ENCODE measurements at regions not wholly inside any gene's neighbourhood (a gene's known extent, or its start where the extent isn't known, plus 50 kb on each side); places are given as distances from the start of the nearest gene placed in this dataset.

DNA sequence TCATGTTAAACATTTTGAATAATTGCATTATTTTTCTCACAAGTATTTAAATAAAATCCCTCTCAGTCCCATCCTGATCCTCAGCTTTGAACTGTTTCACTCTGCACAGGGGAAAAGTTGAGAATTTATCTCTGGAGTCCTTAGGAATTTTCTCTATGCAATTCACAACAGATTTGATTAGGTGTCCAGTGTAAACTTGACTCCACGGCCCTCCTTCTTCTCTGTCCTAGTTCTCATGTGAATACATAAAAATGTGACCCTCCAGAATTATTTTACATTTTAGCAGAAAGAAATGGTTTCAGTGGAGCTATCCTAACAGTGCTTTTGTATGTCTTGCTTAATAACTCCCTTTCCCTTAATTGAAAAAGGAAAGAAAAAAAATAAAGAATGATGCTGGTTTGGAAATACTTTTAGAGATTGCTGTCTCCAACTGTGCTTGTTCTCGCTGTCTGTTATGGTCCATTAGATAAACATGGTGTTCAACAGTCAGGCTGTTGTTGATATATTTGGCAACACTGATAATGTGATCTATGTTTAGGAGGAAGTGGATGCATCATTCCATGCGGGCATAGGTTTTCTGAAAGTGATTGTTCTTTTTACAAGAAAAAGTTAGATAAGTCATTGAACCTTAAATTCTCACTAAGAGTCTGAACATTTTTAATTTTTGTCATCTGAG, 599.4 kb upstream of the CITED2 start (continued):
- TF ChIP-seq, protein P1, sequence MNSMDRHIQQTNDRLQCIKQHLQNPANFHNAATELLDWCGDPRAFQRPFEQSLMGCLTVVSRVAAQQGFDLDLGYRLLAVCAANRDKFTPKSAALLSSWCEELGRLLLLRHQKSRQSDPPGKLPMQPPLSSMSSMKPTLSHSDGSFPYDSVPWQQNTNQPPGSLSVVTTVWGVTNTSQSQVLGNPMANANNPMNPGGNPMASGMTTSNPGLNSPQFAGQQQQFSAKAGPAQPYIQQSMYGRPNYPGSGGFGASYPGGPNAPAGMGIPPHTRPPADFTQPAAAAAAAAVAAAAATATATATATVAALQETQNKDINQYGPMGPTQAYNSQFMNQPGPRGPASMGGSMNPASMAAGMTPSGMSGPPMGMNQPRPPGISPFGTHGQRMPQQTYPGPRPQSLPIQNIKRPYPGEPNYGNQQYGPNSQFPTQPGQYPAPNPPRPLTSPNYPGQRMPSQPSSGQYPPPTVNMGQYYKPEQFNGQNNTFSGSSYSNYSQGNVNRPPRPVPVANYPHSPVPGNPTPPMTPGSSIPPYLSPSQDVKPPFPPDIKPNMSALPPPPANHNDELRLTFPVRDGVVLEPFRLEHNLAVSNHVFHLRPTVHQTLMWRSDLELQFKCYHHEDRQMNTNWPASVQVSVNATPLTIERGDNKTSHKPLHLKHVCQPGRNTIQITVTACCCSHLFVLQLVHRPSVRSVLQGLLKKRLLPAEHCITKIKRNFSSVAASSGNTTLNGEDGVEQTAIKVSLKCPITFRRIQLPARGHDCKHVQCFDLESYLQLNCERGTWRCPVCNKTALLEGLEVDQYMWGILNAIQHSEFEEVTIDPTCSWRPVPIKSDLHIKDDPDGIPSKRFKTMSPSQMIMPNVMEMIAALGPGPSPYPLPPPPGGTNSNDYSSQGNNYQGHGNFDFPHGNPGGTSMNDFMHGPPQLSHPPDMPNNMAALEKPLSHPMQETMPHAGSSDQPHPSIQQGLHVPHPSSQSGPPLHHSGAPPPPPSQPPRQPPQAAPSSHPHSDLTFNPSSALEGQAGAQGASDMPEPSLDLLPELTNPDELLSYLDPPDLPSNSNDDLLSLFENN (IDR thresholded peaks at IDR 0.05; ENCODE audit: low read depth in 2 of 2, low read length in 2 of 2): 0 out of 4 replicates have a peak, but pooled peaks of 1 of the 2 experiments have one; percentile 11
- TF ChIP-seq, protein P2, sequence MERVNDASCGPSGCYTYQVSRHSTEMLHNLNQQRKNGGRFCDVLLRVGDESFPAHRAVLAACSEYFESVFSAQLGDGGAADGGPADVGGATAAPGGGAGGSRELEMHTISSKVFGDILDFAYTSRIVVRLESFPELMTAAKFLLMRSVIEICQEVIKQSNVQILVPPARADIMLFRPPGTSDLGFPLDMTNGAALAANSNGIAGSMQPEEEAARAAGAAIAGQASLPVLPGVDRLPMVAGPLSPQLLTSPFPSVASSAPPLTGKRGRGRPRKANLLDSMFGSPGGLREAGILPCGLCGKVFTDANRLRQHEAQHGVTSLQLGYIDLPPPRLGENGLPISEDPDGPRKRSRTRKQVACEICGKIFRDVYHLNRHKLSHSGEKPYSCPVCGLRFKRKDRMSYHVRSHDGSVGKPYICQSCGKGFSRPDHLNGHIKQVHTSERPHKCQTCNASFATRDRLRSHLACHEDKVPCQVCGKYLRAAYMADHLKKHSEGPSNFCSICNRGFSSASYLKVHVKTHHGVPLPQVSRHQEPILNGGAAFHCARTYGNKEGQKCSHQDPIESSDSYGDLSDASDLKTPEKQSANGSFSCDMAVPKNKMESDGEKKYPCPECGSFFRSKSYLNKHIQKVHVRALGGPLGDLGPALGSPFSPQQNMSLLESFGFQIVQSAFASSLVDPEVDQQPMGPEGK (CRISPR knock-in tag; IDR thresholded peaks at IDR 0.05; ENCODE audit: borderline replicate concordance): no peak
- TF ChIP-seq ZBTB1 (CRISPR knock-in tag; IDR thresholded peaks at IDR 0.05; ENCODE audit: borderline replicate concordance, low read depth) (no peak), HNRNPLL (IDR thresholded peaks at IDR 0.05; ENCODE audit: low read depth, low read length, poor library complexity, severe bottlenecking) (no peak), ZNF699 (CRISPR knock-in tag; IDR thresholded peaks at IDR 0.05; ENCODE audit: insufficient replicate concordance) (no peak), SUPT5H (IDR thresholded peaks at IDR 0.05) (no peak), FOXM1 (IDR thresholded peaks at IDR 0.05; ENCODE audit: low read depth) (0 out of 2 replicates have a peak, but pooled peaks have one; percentile 56), FOXM1 (CRISPR knock-in tag; IDR thresholded peaks at IDR 0.05; ENCODE audit: low read depth) (no peak), MYC (IDR thresholded peaks at IDR 0.05; ENCODE audit: low read depth, low read length) (no peak), MYC (CRISPR knock-in tag; IDR thresholded peaks at IDR 0.05; ENCODE audit: borderline replicate concordance, low read depth) (no peak)
- TF ChIP-seq, protein P3, sequence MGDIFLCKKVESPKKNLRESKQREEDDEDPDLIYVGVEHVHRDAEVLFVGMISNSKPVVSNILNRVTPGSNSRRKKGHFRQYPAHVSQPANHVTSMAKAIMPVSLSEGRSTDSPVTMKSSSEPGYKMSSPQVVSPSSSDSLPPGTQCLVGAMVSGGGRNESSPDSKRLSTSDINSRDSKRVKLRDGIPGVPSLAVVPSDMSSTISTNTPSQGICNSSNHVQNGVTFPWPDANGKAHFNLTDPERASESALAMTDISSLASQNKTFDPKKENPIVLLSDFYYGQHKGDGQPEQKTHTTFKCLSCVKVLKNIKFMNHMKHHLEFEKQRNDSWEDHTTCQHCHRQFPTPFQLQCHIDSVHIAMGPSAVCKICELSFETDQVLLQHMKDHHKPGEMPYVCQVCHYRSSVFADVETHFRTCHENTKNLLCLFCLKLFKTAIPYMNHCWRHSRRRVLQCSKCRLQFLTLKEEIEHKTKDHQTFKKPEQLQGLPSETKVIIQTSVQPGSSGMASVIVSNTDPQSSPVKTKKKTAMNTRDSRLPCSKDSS (IDR thresholded peaks at IDR 0.05; ENCODE audit: low read depth, partially characterized antibody): no peak
- TF ChIP-seq, protein P4, sequence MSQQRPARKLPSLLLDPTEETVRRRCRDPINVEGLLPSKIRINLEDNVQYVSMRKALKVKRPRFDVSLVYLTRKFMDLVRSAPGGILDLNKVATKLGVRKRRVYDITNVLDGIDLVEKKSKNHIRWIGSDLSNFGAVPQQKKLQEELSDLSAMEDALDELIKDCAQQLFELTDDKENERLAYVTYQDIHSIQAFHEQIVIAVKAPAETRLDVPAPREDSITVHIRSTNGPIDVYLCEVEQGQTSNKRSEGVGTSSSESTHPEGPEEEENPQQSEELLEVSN (IDR thresholded peaks at IDR 0.05; ENCODE audit: borderline replicate concordance in 1 of 2, extremely low read depth in 1 of 2, insufficient read depth in 1 of 2, insufficient read length in 1 of 2, low read depth in 1 of 2, low read length in 1 of 2, poor library complexity in 1 of 2, severe bottlenecking in 1 of 2): no peak
- TF ChIP-seq, protein P5, sequence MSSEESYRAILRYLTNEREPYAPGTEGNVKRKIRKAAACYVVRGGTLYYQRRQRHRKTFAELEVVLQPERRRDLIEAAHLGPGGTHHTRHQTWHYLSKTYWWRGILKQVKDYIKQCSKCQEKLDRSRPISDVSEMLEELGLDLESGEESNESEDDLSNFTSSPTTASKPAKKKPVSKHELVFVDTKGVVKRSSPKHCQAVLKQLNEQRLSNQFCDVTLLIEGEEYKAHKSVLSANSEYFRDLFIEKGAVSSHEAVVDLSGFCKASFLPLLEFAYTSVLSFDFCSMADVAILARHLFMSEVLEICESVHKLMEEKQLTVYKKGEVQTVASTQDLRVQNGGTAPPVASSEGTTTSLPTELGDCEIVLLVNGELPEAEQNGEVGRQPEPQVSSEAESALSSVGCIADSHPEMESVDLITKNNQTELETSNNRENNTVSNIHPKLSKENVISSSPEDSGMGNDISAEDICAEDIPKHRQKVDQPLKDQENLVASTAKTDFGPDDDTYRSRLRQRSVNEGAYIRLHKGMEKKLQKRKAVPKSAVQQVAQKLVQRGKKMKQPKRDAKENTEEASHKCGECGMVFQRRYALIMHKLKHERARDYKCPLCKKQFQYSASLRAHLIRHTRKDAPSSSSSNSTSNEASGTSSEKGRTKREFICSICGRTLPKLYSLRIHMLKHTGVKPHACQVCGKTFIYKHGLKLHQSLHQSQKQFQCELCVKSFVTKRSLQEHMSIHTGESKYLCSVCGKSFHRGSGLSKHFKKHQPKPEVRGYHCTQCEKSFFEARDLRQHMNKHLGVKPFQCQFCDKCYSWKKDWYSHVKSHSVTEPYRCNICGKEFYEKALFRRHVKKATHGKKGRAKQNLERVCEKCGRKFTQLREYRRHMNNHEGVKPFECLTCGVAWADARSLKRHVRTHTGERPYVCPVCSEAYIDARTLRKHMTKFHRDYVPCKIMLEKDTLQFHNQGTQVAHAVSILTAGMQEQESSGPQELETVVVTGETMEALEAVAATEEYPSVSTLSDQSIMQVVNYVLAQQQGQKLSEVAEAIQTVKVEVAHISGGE (CRISPR knock-in tag; IDR thresholded peaks at IDR 0.05): no peak

Measured in K562 (cell line).